Adrenal gland (tissue), 5 donors: ENCODE measurements at regions not wholly inside any gene's neighbourhood (a gene's known extent, or its start where the extent isn't known, plus 50 kb on each side); places are given as distances from the start of the nearest gene placed in this dataset.

Experiments
- POLR2A ChIP-seq, 2 donors: fragments of 450-650 bp; IDR thresholded peaks; one replicate each; pipeline ENCODE4 v1.6.1; 2017; ENCODE audit warnings: antibody characterized with exemption in 2 of 2, mild to moderate bottlenecking in 2 of 2, moderate library complexity in 1 of 2
- TF ChIP-seq, protein P1 (sequence below), 6 experiments: fragments of 450-650 bp in 4 of 6; fragments of 200-600 bp in 2 of 6; sonication (generic) in 1 of 6; IDR thresholded peaks; 1 replicate in 5 of 6; 2 replicates in 1 of 6; pipeline versions ENCODE4 v1.5.1 to v1.8.0; 2016 to 2021; ENCODE audit warnings: antibody characterized with exemption in 6 of 6, mild to moderate bottlenecking in 2 of 6, moderate library complexity in 1 of 6
- donor health status: DM: no; HTN: no; CAD: no.

DNA sequence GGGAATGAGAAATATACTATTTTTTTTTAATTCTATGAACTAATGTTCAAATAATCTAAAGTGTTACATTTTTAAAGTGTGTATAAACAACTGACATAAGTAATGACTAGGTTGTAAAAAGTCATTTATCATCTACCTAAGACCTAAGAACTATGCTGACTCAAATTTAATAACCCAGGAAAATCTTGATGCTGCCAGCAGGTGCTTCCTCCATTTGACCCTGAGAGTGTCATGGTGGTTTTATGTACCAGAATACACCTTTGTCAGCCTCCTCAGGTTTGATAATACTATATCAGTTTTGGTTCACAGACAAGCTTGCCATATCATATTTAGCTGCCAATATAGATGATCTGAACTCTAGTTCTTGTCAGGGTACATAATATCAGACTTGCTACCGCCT, 1151.2 kb downstream of the PCDH17 start:
- TF ChIP-seq, protein P1, sequence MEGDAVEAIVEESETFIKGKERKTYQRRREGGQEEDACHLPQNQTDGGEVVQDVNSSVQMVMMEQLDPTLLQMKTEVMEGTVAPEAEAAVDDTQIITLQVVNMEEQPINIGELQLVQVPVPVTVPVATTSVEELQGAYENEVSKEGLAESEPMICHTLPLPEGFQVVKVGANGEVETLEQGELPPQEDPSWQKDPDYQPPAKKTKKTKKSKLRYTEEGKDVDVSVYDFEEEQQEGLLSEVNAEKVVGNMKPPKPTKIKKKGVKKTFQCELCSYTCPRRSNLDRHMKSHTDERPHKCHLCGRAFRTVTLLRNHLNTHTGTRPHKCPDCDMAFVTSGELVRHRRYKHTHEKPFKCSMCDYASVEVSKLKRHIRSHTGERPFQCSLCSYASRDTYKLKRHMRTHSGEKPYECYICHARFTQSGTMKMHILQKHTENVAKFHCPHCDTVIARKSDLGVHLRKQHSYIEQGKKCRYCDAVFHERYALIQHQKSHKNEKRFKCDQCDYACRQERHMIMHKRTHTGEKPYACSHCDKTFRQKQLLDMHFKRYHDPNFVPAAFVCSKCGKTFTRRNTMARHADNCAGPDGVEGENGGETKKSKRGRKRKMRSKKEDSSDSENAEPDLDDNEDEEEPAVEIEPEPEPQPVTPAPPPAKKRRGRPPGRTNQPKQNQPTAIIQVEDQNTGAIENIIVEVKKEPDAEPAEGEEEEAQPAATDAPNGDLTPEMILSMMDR (IDR thresholded peaks at IDR 0.05) = no peak
- no peak for TF ChIP-seq POLR2A (IDR thresholded peaks at IDR 0.05)
